HFF-Myc (cell line): ENCODE measurements at regions not wholly inside any gene's neighbourhood (a gene's known extent, or its start where the extent isn't known, plus 50 kb on each side); places are given as distances from the start of the nearest gene placed in this dataset.

Experiments
- DNase-seq: peaks from one replicate; pipeline ENCODE4 v3.0.0-alpha.2; 2011; ENCODE audit warnings: low read depth; ENCODE audit errors: extremely low read depth
- H3K4me3 ChIP-seq: replicated peaks from 2 replicates; pipeline ENCODE4 v1.5.1; 2011; ENCODE audit warnings: low read depth, mild to moderate bottlenecking, control low read depth, low read length
- CTCF ChIP-seq: IDR thresholded peaks from 2 replicates; pipeline ENCODE4 v1.5.1; 2012; ENCODE audit warnings: mild to moderate bottlenecking, low read depth, low read length, control low read depth; ENCODE audit errors: missing control alignments

DNA sequence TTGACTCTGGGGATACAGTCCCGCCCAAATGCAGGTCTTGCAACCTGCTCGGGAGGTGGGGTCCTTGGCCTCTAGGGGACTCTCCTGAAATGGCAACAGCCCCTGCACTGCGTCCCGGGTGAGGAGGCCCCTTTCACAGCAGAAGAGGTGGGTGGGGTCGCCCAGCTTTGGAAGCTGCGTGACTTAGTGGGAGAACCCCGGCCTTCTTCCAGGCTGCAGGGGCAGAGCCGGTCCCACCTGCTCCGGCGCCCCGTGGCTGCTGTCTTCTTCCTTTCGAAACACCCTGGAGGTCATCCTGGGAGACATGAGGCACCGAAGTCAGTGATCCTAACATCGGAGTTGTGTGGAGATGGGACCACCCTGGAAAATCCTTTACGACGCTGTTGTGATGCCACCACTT, 103.7 kb upstream of the ADRA2C start:
- H3K4me3 ChIP-seq = no peak overlapping the region
- no peak for TF ChIP-seq CTCF
- DNase-seq = no peak

- no peak for DNase-seq
- no peak for TF ChIP-seq CTCF
- H3K4me3 ChIP-seq = no peak overlapping the region
These were observed 104.2 kb upstream of the ADRA2C start for GRCh38 chr4:3661989-3662388.

DNA sequence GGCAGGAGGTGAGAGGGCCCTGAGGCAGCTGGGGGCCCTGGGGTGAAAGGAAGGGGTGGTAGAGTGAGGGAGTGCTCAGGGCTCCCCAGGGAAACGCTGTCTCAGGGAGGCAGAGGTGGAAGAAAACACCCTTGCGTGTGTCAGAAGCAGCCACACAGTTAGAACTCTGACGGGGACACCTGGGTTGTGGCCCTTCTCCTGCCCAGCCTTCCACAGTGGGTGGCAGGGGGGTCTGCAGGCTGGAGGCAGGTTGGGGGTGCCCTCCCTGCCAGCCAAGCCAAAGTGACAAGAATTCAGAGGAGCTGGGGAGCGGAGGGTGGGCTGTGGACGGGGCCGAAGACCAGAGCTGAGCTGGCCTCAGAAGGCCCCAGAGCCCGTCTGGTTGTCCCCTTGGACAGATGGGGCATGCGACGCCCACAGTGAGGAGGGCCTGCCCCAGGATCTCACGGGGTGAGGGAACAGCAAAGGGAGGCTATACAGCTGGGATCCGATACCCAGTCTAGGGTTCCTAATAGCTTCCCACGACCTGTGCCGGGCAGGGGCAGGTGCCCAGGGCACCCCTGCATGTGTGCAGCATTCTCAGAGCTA, 105.2 kb upstream of the ADRA2C start:
- TF ChIP-seq CTCF = no peak
- DNase-seq = no peak

DNA sequence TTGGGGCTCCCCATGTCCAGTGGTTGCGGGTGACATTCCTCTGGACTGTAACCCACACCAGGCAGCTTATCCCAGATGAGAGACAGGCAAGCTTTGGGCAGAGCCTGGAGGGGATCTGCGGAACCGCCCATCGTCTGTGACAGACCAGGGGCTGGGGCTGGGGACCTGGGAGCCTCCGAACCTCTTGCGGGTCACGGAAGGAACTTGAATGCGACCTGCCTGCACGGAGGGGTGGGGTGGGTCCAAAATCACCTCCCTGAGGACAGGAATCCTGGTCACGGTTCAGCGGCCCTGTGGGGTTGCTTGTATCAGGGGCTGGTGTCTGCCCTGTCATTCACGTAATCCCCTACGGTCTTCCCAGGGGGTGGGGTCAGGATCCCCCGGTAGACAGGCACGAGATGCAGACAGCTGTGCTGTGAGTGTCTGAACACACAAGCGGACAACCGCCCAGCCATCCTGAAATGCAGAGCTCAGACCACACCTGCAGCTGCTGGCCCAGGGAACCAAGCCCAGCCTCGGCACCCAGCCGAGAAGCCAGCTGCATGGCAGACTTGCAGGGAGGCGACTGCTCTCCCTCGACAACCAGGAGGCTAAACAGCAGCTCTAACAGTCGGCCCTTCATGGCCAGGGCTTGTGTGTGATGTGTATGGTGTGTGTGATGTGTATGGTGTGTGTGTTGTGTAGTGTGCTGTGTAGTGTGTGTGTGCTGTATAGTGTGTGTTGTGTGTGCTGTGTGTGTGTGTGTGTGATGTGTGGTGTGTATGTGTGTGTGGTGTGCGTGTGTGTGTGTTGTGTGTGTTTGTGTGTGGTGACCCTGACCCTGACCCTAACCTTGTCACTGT, 105.9 kb upstream of the ADRA2C start:
- no peak overlapping the region for H3K4me3 ChIP-seq
- DNase-seq = no peak
- no peak for TF ChIP-seq CTCF

More for the DNA sequence above, 105.2 kb upstream of the ADRA2C start:
- H3K4me3 ChIP-seq = no peak overlapping the region

DNA sequence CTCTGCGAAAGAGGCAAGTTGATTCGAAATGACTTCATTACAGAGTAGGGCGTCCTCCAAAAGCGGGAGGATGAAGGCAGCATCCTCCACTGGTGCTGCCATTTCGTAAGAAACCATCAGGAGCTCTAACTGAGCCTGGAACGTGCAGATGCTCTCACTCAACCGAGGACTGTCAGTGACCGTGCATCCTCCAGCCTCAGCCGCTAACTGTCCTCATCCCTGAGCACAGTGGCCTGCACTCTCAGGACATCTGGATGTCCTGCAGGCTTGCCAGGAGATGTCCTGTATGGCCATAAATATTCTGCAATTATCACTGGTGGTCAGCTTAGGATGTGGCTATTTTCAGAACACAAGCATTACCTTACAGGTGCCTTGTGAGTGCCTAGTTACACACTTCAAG, 107.1 kb upstream of the ADRA2C start:
- H3K4me3 ChIP-seq = no peak overlapping the region
- DNase-seq = no peak
- no peak for TF ChIP-seq CTCF

- DNase-seq = no peak
- H3K4me3 ChIP-seq = no peak overlapping the region
- no peak for TF ChIP-seq CTCF
These were observed 107.7 kb upstream of the ADRA2C start for GRCh38 chr4:3658530-3658913.
